Neural progenitor cell (in vitro differentiated cells): ENCODE measurements at regions not wholly inside any gene's neighbourhood (a gene's known extent, or its start where the extent isn't known, plus 50 kb on each side); places are given as distances from the start of the nearest gene placed in this dataset.

Experiments used
- DNase-seq: peaks from one replicate; pipeline ENCODE4 v3.0.0-alpha.2; 2016; ENCODE audit warnings: low spot score
- H2AFZ ChIP-seq: fragments of 200-600 bp; sonication (generic); replicated peaks from 2 replicates; pipeline ENCODE4 v1.6.1; 2016; ENCODE audit warnings: antibody characterized with exemption
- H3F3A ChIP-seq: fragments of 200-600 bp; sonication (generic); 2 replicates; pipeline ENCODE4 v1.6.1; 2016; ENCODE audit warnings: antibody characterized with exemption, low read depth
- H3K27ac ChIP-seq: fragments of 200-600 bp; sonication (generic); 2 replicates; pipeline ENCODE4 v1.5.1; 2016; ENCODE audit warnings: mild to moderate bottlenecking
- H3K27me3 ChIP-seq: fragments of 200-600 bp; sonication (generic); 2 replicates; pipeline ENCODE4 v1.6.1; 2016; ENCODE audit warnings: mild to moderate bottlenecking, moderate library complexity
- H3K36me3 ChIP-seq: fragments of 200-600 bp; sonication (generic); 2 replicates; pipeline ENCODE4 v1.5.1; 2016
- H3K4me1 ChIP-seq: fragments of 200-600 bp; sonication (generic); 2 replicates; pipeline ENCODE4 v1.6.1; 2016; ENCODE audit warnings: mixed run types
- H3K4me2 ChIP-seq: fragments of 200-600 bp; sonication (generic); 2 replicates; pipeline ENCODE4 v1.6.1; 2016
- H3K4me3 ChIP-seq: fragments of 200-600 bp; sonication (generic); 2 replicates; pipeline ENCODE4 v1.5.1; 2016
- H3K79me2 ChIP-seq: fragments of 200-600 bp; sonication (generic); 2 replicates; pipeline ENCODE4 v1.6.1; 2016; ENCODE audit warnings: low read depth
- H3K9ac ChIP-seq: fragments of 200-600 bp; sonication (generic); 2 replicates; pipeline ENCODE4 v1.6.1; 2016
- H3K9me3 ChIP-seq: fragments of 200-600 bp; sonication (generic); 2 replicates; pipeline ENCODE4 v1.5.1; 2016; ENCODE audit warnings: low read depth
- H4K20me1 ChIP-seq: fragments of 200-600 bp; sonication (generic); 2 replicates; pipeline ENCODE4 v1.6.1; 2016; ENCODE audit warnings: low read depth
- H3K27ac Mint-ChIP-seq: 3 replicates; pipeline ENCODE4 v1.8.0; 2021; ENCODE audit warnings: mixed read lengths
- H3K27me3 Mint-ChIP-seq: 2 replicates; pipeline ENCODE4 v1.8.0; 2022; ENCODE audit warnings: low read depth, mild to moderate bottlenecking, inconsistent platforms, moderate library complexity, mixed read lengths; ENCODE audit not compliant: insufficient read depth
- H3K36me3 Mint-ChIP-seq: 3 replicates; pipeline ENCODE4 v1.8.0; 2021; ENCODE audit warnings: mixed read lengths
- H3K4me1 Mint-ChIP-seq: 3 replicates; pipeline ENCODE4 v1.8.0; 2021; ENCODE audit warnings: mixed read lengths
- H3K4me3 Mint-ChIP-seq: 3 replicates; pipeline ENCODE4 v1.8.0; 2021; ENCODE audit warnings: mild to moderate bottlenecking, moderate library complexity, mixed read lengths
- H3K9me3 Mint-ChIP-seq: 3 replicates; pipeline ENCODE4 v1.8.0; 2020; ENCODE audit warnings: mixed read lengths
- CTCF ChIP-seq: fragments of 200-600 bp; sonication (generic); IDR thresholded peaks from 2 replicates; pipeline ENCODE4 v1.5.1; 2017; ENCODE audit warnings: antibody characterized with exemption, mild to moderate bottlenecking
- EZH2 ChIP-seq: fragments of 200-600 bp; sonication (generic); IDR thresholded peaks from 2 replicates; pipeline ENCODE4 v1.6.1; 2017; ENCODE audit warnings: antibody characterized with exemption, mild to moderate bottlenecking, moderate library complexity
- EZH2phosphoT487 ChIP-seq: fragments of 200-600 bp; sonication (generic); IDR thresholded peaks from 2 replicates; pipeline ENCODE4 v1.6.1; 2017; ENCODE audit warnings: antibody characterized with exemption

- no peaks in the 10 kb centered on the region for H3K9me3 Mint-ChIP-seq
- H3K27ac ChIP-seq = no peak overlapping the region
- no peaks in the 10 kb centered on the region for H3F3A ChIP-seq
- no peaks in the 10 kb centered on the region for H3K79me2 ChIP-seq
- H3K27me3 Mint-ChIP-seq = no peaks in the 10 kb centered on the region
- no peaks in the 10 kb centered on the region for H3K4me1 Mint-ChIP-seq
- TF ChIP-seq CTCF = no peak
- no peak for TF ChIP-seq EZH2phosphoT487
- TF ChIP-seq EZH2 = no peak
- H3K4me3 Mint-ChIP-seq = no peak overlapping the region
- no peaks in the 10 kb centered on the region for H4K20me1 ChIP-seq
- no peak overlapping the region for H3K4me2 ChIP-seq
- H3K27ac Mint-ChIP-seq = no peak overlapping the region
- no peaks in the 10 kb centered on the region for H3K27me3 ChIP-seq
- no peaks in the 10 kb centered on the region for H3K4me1 ChIP-seq
- no peaks in the 10 kb centered on the region for H3K36me3 Mint-ChIP-seq
- no peak overlapping the region for H3K9ac ChIP-seq
- DNase-seq = no peak
- H3K36me3 ChIP-seq = no peaks in the 10 kb centered on the region
- no peak overlapping the region for H3K4me3 ChIP-seq
- no peak overlapping the region for H2AFZ ChIP-seq
- no peaks in the 10 kb centered on the region for H3K9me3 ChIP-seq
Observed at GRCh38 chr2:101596333-101596732, 101.2 kb upstream of the MAP4K4 start.

GRCh38 chr2:101587251-101587650 lies 110.3 kb upstream of the MAP4K4 start:
- Histone ChIP-seq H3K4me2 (no peak overlapping the region), H3K9me3 (no peaks in the 10 kb centered on the region), H3F3A (no peaks in the 10 kb centered on the region), H3K27me3 (no peaks in the 10 kb centered on the region), H3K27ac (no peak overlapping the region), H4K20me1 (no peaks in the 10 kb centered on the region), H3K9ac (no peak overlapping the region), H3K4me1 (no peaks in the 10 kb centered on the region), H3K4me3 (no peak overlapping the region), H2AFZ (no peak overlapping the region), H3K79me2 (no peaks in the 10 kb centered on the region), H3K36me3 (no peaks in the 10 kb centered on the region)
- no peak overlapping the region for H3K27ac Mint-ChIP-seq
- no peaks in the 10 kb centered on the region for H3K4me1 Mint-ChIP-seq
- H3K9me3 Mint-ChIP-seq = no peaks in the 10 kb centered on the region
- H3K27me3 Mint-ChIP-seq = peaks cover 2% of the 10 kb centered on the region
- DNase-seq = no peak
- H3K36me3 Mint-ChIP-seq = no peaks in the 10 kb centered on the region
- TF ChIP-seq EZH2 (no peak), EZH2phosphoT487 (no peak), CTCF (no peak)
- H3K4me3 Mint-ChIP-seq = no peak overlapping the region

GRCh38 chr2:101583861-101584260 lies 108.9 kb upstream of the RFX8 start:
- no peak overlapping the region for H3K4me3 Mint-ChIP-seq
- H3K79me2 ChIP-seq = no peaks in the 10 kb centered on the region
- H3F3A ChIP-seq = no peaks in the 10 kb centered on the region
- H2AFZ ChIP-seq = no peak overlapping the region
- no peaks in the 10 kb centered on the region for H3K9me3 ChIP-seq
- no peaks in the 10 kb centered on the region for H4K20me1 ChIP-seq
- H3K27me3 Mint-ChIP-seq = peaks cover 7% of the 10 kb centered on the region
- H3K4me2 ChIP-seq = no peak overlapping the region
- H3K36me3 ChIP-seq = no peaks in the 10 kb centered on the region
- H3K4me1 ChIP-seq = no peaks in the 10 kb centered on the region
- no peaks in the 10 kb centered on the region for H3K36me3 Mint-ChIP-seq
- no peak for DNase-seq
- no peak overlapping the region for H3K27ac Mint-ChIP-seq
- H3K27ac ChIP-seq = no peak overlapping the region
- H3K9ac ChIP-seq = no peak overlapping the region
- H3K4me1 Mint-ChIP-seq = no peaks in the 10 kb centered on the region
- no peak overlapping the region for H3K4me3 ChIP-seq
- H3K9me3 Mint-ChIP-seq = no peaks in the 10 kb centered on the region
- no peaks in the 10 kb centered on the region for H3K27me3 ChIP-seq
- TF ChIP-seq EZH2phosphoT487 = no peak
- TF ChIP-seq EZH2 = no peak
- no peak for TF ChIP-seq CTCF
